ENCODE measurements at regions not wholly inside any gene's neighbourhood (a gene's known extent, or its start where the extent isn't known, plus 50 kb on each side); places are given as distances from the start of the nearest gene placed in this dataset.

DNA sequence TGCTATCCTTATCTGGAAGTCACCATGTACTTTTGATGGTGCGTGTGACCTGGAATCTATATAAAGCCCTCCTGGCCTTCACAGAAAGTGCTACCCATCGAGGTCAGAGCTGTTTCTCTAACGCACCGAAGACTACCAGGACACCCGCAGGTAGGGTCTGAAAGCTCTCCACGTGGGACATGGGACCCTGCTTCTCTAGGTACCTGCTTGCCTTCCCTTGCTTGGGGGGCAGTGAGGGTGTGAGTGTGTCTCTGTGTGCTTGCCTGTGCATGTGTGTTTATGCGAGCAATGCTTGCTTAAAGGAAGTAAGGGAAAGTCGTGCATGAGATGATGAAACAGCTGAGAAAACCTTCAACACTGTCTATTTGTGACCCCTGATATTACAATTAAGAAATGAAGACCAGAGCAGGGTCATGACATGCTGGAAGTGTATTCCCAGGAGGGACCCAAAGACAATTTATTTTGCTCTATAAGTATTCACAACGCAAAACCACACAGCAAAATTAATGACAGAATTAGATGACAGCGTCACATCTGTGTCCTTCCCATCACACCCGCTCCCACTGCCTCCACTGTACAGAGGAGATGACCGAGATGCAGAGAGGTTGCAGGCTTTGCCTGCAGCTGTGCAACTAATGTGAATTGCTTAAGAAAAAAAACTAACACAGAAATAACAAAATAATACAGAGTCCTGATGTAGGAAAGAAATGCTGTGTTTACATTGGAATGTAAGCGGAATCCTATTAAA, 76.4 kb upstream of the HELT start:
- no peak for TF ChIP-seq CTCF (IDR thresholded peaks at IDR 0.05; ENCODE audit: low read depth, low read length)
- DNase-seq (ENCODE audit: extremely low read depth, low read depth), result no peak

DNA sequence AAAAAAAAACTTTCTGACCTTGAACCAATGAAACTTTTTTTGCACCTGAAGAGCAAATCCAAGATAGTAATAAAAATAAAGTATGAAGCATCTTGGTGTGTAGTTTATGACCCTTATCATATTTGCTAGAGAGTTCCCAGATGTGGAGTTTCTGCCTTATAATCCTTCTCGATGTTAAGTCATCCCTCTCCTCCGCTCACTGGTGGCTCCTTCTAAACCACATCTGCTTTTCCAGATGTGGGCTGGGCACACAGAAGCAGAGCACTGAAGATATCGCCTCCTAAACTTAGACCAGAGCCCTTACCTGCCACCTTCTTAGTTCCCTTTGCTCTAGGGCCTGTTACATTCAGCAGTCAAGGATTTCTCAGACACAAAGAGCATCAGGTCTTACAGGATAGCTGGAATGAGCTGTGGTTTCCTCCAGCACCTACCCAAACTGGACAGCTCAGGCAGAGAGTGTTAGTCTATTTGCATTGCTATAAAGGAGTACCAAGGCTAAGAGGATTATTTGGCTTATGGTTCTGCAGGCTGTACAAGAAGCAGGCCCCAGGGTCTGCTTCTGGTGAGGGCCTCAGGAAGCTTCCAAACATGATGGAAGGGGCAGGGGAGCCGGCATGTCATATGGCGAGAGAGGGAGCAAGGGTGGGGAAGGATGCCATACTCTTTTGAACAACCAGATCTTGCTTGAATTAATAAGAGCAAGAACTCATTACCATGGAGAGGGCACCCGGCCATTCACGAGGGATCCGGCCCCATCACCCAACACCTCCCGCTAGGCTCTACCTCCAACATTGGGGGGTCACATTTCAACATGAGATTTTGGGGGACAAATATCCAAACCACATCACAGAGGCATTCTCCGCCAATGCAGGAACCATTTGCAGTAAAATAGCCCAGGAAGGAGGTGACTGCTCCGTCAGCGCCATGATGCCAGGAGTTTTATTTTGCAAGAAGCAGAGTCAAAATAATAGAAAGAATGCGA, 75.6 kb upstream of the HELT start:
- TF ChIP-seq CTCF (IDR thresholded peaks at IDR 0.05; ENCODE audit: low read depth, low read length), result no peak
- DNase-seq (ENCODE audit: extremely low read depth, low read depth), result no peak

- TF ChIP-seq CTCF (IDR thresholded peaks at IDR 0.05; ENCODE audit: low read depth, low read length), result no peak
Observed at GRCh38 chr4:184949020-184949419, 69.3 kb upstream of the HELT start.

GRCh38 chr4:184950117-184950830, 68.0 kb upstream of the HELT start:
- TF ChIP-seq CTCF (IDR thresholded peaks at IDR 0.05; ENCODE audit: low read depth, low read length), result no peak
- DNase-seq (ENCODE audit: extremely low read depth, low read depth), result no peak

More at GRCh38 chr4:184949020-184949419, 69.3 kb upstream of the HELT start:
- no peak for DNase-seq (ENCODE audit: extremely low read depth, low read depth)

DNA sequence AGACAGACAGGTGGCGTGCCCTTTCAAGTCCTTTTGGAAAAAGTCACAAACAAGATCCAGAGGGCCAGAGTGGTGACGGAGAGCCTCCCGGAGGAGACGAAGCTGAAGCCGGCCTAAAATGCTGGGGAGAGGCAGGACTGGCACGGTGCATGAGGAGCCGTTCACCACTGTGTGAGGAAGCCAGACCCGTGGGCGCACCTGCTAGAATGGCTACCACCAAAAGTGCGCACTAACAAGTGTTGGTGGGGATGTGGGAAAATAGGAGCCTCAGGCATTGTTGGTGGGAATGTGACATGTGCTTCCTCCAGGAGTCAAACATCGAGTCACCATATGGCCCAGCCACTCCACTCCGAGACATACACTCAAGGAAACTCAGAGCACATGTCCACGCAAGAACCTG, 67.4 kb upstream of the HELT start:
- TF ChIP-seq CTCF (IDR thresholded peaks at IDR 0.05; ENCODE audit: low read depth, low read length), result no peak
- no peak for DNase-seq (ENCODE audit: extremely low read depth, low read depth)

DNA sequence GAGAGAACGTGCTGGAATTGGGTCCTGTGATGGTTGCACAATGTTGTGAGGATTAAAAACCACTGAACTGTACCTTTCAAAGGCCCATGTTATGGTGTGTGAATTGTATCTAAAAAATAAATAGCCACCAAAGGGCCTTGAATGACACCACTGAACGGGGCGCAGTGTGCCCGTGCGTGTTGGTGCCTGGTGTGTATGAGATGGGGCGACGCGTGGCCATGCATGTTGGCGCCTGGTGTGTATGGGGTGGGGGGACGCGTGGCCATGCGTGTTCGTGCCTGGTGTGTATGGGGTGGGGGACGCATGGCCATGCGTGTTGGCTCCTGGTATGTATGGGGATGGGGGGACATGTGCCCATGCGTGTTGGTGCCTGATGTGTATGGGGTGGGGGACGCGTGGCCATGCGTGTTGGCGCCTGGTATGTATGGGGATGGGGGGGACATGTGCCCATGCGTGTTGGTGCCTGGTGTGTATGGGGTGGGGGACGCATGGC, 66.6 kb upstream of the HELT start:
- no peak for TF ChIP-seq CTCF (IDR thresholded peaks at IDR 0.05; ENCODE audit: low read depth, low read length)
- no peak for DNase-seq (ENCODE audit: extremely low read depth, low read depth)

Measured in AG09319 (cell line).